IMR-90 (cell line): ENCODE measurements at regions not wholly inside any gene's neighbourhood (a gene's known extent, or its start where the extent isn't known, plus 50 kb on each side); places are given as distances from the start of the nearest gene placed in this dataset.

Experiments used
- ATAC-seq: fragments of 200-7000 bp; cut with Tn5 transposase; 2 replicates; pipeline ENCODE4 v1.9.1; 2020; ENCODE audit warnings: low read depth, mild to moderate bottlenecking, moderate library complexity
- BruUV-seq: library from RNA; stranded (reverse); fragments of 400-500 nt; replicated peaks from 2 replicates; lab custom pipeline; 2021; lab: Mats Ljungman, UMichigan
- CTCF ChIA-PET: fragments of 300-600 bp; formaldehyde crosslinking; extraction: SDS; loops from one replicate; lab custom pipeline; 2021; ENCODE audit warnings: antibody characterized with exemption; lab: Yijun Ruan, JAX
- POLR2A ChIA-PET: fragments of 300-600 bp; sonication (Branson Sonifier 250); formaldehyde crosslinking; loops from one replicate; lab custom pipeline; 2022; ENCODE audit warnings: antibody characterized with exemption; ENCODE audit not compliant: unreplicated experiment; lab: Charles Lee
- DNase-seq: peaks from one replicate; pipeline ENCODE4 v3.0.0; 2013
- H2AFZ ChIP-seq: replicated peaks from 2 replicates; pipeline ENCODE3; 2013; ENCODE audit warnings: low read length, mild to moderate bottlenecking; ENCODE audit not compliant: poor library complexity
- H2AK5ac ChIP-seq: 2 replicates; pipeline ENCODE4 v1.6.1; 2013; ENCODE audit warnings: low read depth, low read length, inconsistent platforms
- H2AK9ac ChIP-seq: replicated peaks from 2 replicates; pipeline ENCODE3; 2013; ENCODE audit warnings: mild to moderate bottlenecking, low read depth, low read length, moderate library complexity; ENCODE audit not compliant: poor library complexity
- H2BK120ac ChIP-seq: 2 replicates; pipeline ENCODE4 v1.6.1; 2013; ENCODE audit warnings: low read depth, low read length, inconsistent platforms
- H2BK15ac ChIP-seq: 3 replicates; pipeline ENCODE4 v1.6.1; 2013; ENCODE audit warnings: low read depth, low read length, inconsistent platforms
- H2BK20ac ChIP-seq: 2 replicates; pipeline ENCODE4 v1.6.1; 2013; ENCODE audit warnings: low read depth, mild to moderate bottlenecking, inconsistent platforms, low read length, moderate library complexity
- H2BK5ac ChIP-seq: 2 replicates; pipeline ENCODE4 v1.6.1; 2013; ENCODE audit warnings: mild to moderate bottlenecking, low read depth, low read length, inconsistent platforms; ENCODE audit not compliant: poor library complexity, severe bottlenecking
- H3K14ac ChIP-seq: replicated peaks from 2 replicates; pipeline ENCODE4 v1.6.1; 2013; ENCODE audit warnings: low read depth, low read length, inconsistent platforms
- H3K18ac ChIP-seq: 2 replicates; pipeline ENCODE4 v1.6.1; 2013; ENCODE audit warnings: low read depth, low read length, control low read depth
- H3K23ac ChIP-seq: 2 replicates; pipeline ENCODE4 v1.6.1; 2013; ENCODE audit warnings: low read depth, low read length, inconsistent platforms
- H3K27ac ChIP-seq: 2 replicates; pipeline ENCODE4 v1.5.1; 2013; ENCODE audit warnings: mild to moderate bottlenecking, control low read depth, low read length; ENCODE audit not compliant: insufficient read depth
- H3K27me3 ChIP-seq: 2 replicates; pipeline ENCODE4 v1.6.1; 2013; ENCODE audit warnings: low read length; ENCODE audit not compliant: control insufficient read depth, insufficient read depth
- H3K36me3 ChIP-seq: 2 replicates; pipeline ENCODE4 v1.6.1; 2013; ENCODE audit warnings: low read length, mixed read lengths; ENCODE audit not compliant: control insufficient read depth, insufficient read depth
- H3K4ac ChIP-seq: 2 replicates; pipeline ENCODE4 v1.6.1; 2013; ENCODE audit warnings: low read depth, low read length, inconsistent platforms
- H3K4me1 ChIP-seq: 2 replicates; pipeline ENCODE4 v1.6.1; 2013; ENCODE audit warnings: low read length, mixed read lengths; ENCODE audit not compliant: control insufficient read depth, insufficient read depth
- H3K4me2 ChIP-seq: 2 replicates; pipeline ENCODE4 v1.6.1; 2013; ENCODE audit warnings: low read depth, mild to moderate bottlenecking, control low read depth, low read length, moderate library complexity
- H3K4me3 ChIP-seq: 2 replicates; pipeline ENCODE4 v1.5.1; 2013; ENCODE audit warnings: low read depth, mild to moderate bottlenecking, control low read depth, low read length, moderate library complexity; ENCODE audit not compliant: insufficient read depth
- H3K56ac ChIP-seq: 2 replicates; pipeline ENCODE4 v1.6.1; 2013; ENCODE audit warnings: low read length, inconsistent platforms; ENCODE audit not compliant: insufficient read depth; ENCODE audit errors: extremely low read depth
- H3K79me1 ChIP-seq, 2 experiments: 2 replicates each; pipeline ENCODE4 v1.6.1; 2013; ENCODE audit warnings: low read length in 2 of 2, inconsistent platforms in 1 of 2, low read depth in 1 of 2
- H3K9ac ChIP-seq: 2 replicates; pipeline ENCODE4 v1.6.1; 2013; ENCODE audit warnings: low read depth, low read length, control low read depth
- H3K9me1 ChIP-seq: 2 replicates; pipeline ENCODE4 v1.6.1; 2013; ENCODE audit warnings: low read length, inconsistent platforms; ENCODE audit not compliant: insufficient read depth
- H3K9me3 ChIP-seq: 2 replicates; pipeline ENCODE4 v1.6.1; 2013; ENCODE audit warnings: low read length; ENCODE audit not compliant: control insufficient read depth, insufficient read depth
- H4K20me1 ChIP-seq: 2 replicates; pipeline ENCODE4 v1.6.1; 2013; ENCODE audit warnings: low read length, inconsistent platforms; ENCODE audit not compliant: insufficient read depth
- H4K5ac ChIP-seq: 2 replicates; pipeline ENCODE4 v1.6.1; 2013; ENCODE audit warnings: mild to moderate bottlenecking, low read depth, low read length, control low read depth
- H4K8ac ChIP-seq, 2 experiments: 2 replicates each; pipeline ENCODE4 v1.6.1; 2013; ENCODE audit warnings: low read depth in 2 of 2, low read length in 2 of 2, control low read depth in 1 of 2, inconsistent platforms in 1 of 2
- H4K91ac ChIP-seq: 2 replicates; pipeline ENCODE4 v1.6.1; 2013; ENCODE audit warnings: low read depth, low read length, inconsistent platforms; ENCODE audit not compliant: insufficient read depth
- BHLHE40 ChIP-seq: fragments of 150-350 bp; IDR thresholded peaks from 2 replicates; pipeline ENCODE4 v1.6.1; 2016; ENCODE audit warnings: mild to moderate bottlenecking, low read depth, low read length
- CEBPB ChIP-seq: IDR thresholded peaks from 2 replicates; pipeline ENCODE4 v1.6.1; 2012; ENCODE audit warnings: low read depth, low read length, improper control_type of control experiment
- CHD1 ChIP-seq: IDR thresholded peaks from 2 replicates; pipeline ENCODE4 v1.6.1; 2012; ENCODE audit warnings: low read depth, low read length, improper control_type of control experiment
- FOS ChIP-seq: fragments of 150-350 bp; IDR thresholded peaks from 2 replicates; pipeline ENCODE4 v1.6.1; 2016; ENCODE audit warnings: low read depth, low read length
- MAFK ChIP-seq: IDR thresholded peaks from 2 replicates; pipeline ENCODE4 v1.6.1; 2012; ENCODE audit warnings: low read depth, low read length, improper control_type of control experiment
- MAZ ChIP-seq: IDR thresholded peaks from 2 replicates; pipeline ENCODE4 v1.6.1; 2012; ENCODE audit warnings: low read depth, mild to moderate bottlenecking, low read length, improper control_type of control experiment, moderate library complexity, borderline replicate concordance
- MXI1 ChIP-seq: IDR thresholded peaks from 2 replicates; pipeline ENCODE4 v1.6.1; 2012; ENCODE audit warnings: low read depth, mild to moderate bottlenecking, low read length, moderate library complexity, borderline replicate concordance
- NFE2L2 ChIP-seq: fragments of 150-350 bp; IDR thresholded peaks from 2 replicates; pipeline ENCODE4 v1.6.1; 2016; ENCODE audit warnings: low read depth, mild to moderate bottlenecking, low read length
- POLR2A ChIP-seq: IDR thresholded peaks from 2 replicates; pipeline ENCODE4 v1.6.1; 2012; ENCODE audit warnings: mild to moderate bottlenecking, low read depth, low read length
- RAD21 ChIP-seq: IDR thresholded peaks from 2 replicates; pipeline ENCODE4 v1.6.1; 2012; ENCODE audit warnings: low read length, improper control_type of control experiment
- RCOR1 ChIP-seq: IDR thresholded peaks from 2 replicates; pipeline ENCODE4 v1.6.1; 2012; ENCODE audit warnings: mild to moderate bottlenecking, low read length, improper control_type of control experiment; ENCODE audit not compliant: insufficient replicate concordance
- RFX5 ChIP-seq: IDR thresholded peaks from 2 replicates; pipeline ENCODE4 v1.8.0; 2012; ENCODE audit warnings: low read depth, mild to moderate bottlenecking, low read length, moderate library complexity
- SMC3 ChIP-seq: fragments of 150-350 bp; IDR thresholded peaks from 2 replicates; pipeline ENCODE4 v1.6.1; 2016; ENCODE audit warnings: low read depth, mild to moderate bottlenecking, antibody characterized with exemption, low read length, moderate library complexity
- WGBS, 2 experiments: methylation state at CpG; one replicate each; pipeline versions ENCODE4 v1.1.5 to v1.1.7; 2013; ENCODE audit warnings: missing lambda C conversion rate in 2 of 2; ENCODE audit not compliant: insufficient read length in 1 of 2; ENCODE audit errors: extremely low coverage in 2 of 2; 5-methylcytosine and 5-hydroxymethylcytosine counted together
- dilution Hi-C: fragments of 300-500 bp; cut with HindIII; formaldehyde crosslinking; loops from one replicate; pipeline ENCODE4 v1.14.3; 2018; ENCODE audit warnings: low sequenced_read_pairs; ENCODE audit not compliant: unreplicated experiment
- in situ Hi-C: fragments of 300-500 bp; cut with MboI; formaldehyde crosslinking; loops from 3 replicates; pipeline ENCODE4 v1.14.3; 2019; ENCODE audit warnings: low sequenced_read_pairs, inconsistent platforms, mixed read lengths
- intact Hi-C: fragments of 100-400 bp; cut with micrococcal nuclease; formaldehyde crosslinking; loops from 2 replicates; pipeline ENCODE4 v1.10.0; 2022
- TF ChIP-seq, protein P1 (sequence below): conservative IDR thresholded peaks from 2 replicates; pipeline ENCODE4 v1.5.1; 2012; ENCODE audit warnings: mild to moderate bottlenecking, low read depth, low read length, improper control_type of control experiment
- TF ChIP-seq, protein P2 (sequence below): fragments of 150-350 bp; IDR thresholded peaks from 2 replicates; pipeline ENCODE4 v1.6.1; 2017; ENCODE audit warnings: mild to moderate bottlenecking, antibody characterized with exemption, low read length, low read depth
- TF ChIP-seq, protein P3 (sequence below): fragments of 150-350 bp; IDR thresholded peaks from 2 replicates; pipeline ENCODE4 v1.6.1; 2016; ENCODE audit warnings: low read depth, mild to moderate bottlenecking, low read length, moderate library complexity, borderline replicate concordance

DNA sequence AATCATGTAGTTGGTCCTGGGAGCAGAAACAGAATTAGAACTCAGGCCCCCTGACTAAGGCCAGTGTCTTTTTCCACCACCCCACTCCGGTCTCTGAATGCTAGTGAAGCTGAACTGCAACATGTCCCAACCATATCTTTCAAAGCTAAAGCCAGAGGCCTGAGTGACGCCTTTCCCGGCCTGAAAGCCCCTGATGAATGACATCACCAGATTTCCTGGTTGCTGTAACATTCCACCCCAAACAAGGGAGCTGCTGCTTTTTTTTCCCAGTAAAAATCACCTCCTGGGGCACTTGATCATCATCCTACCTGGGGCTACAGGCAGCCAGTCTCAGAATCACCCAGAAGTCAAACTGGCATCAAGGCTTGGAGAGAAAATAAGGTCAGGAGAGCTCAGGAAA lies 162.7 kb downstream of the ARL4C start:
- no peaks in the 10 kb centered on the region for H3K4me1 ChIP-seq
- H3K56ac ChIP-seq: no peak overlapping the region
- ATAC-seq: no peak
- TF ChIP-seq, protein P1, sequence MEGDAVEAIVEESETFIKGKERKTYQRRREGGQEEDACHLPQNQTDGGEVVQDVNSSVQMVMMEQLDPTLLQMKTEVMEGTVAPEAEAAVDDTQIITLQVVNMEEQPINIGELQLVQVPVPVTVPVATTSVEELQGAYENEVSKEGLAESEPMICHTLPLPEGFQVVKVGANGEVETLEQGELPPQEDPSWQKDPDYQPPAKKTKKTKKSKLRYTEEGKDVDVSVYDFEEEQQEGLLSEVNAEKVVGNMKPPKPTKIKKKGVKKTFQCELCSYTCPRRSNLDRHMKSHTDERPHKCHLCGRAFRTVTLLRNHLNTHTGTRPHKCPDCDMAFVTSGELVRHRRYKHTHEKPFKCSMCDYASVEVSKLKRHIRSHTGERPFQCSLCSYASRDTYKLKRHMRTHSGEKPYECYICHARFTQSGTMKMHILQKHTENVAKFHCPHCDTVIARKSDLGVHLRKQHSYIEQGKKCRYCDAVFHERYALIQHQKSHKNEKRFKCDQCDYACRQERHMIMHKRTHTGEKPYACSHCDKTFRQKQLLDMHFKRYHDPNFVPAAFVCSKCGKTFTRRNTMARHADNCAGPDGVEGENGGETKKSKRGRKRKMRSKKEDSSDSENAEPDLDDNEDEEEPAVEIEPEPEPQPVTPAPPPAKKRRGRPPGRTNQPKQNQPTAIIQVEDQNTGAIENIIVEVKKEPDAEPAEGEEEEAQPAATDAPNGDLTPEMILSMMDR: no peak
- TF ChIP-seq RFX5: no peak
- TF ChIP-seq POLR2A: no peak
- TF ChIP-seq, protein P2, sequence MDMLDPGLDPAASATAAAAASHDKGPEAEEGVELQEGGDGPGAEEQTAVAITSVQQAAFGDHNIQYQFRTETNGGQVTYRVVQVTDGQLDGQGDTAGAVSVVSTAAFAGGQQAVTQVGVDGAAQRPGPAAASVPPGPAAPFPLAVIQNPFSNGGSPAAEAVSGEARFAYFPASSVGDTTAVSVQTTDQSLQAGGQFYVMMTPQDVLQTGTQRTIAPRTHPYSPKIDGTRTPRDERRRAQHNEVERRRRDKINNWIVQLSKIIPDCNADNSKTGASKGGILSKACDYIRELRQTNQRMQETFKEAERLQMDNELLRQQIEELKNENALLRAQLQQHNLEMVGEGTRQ: no peak
- TF ChIP-seq SMC3: no peak
- no peak for TF ChIP-seq RAD21
- TF ChIP-seq NFE2L2: no peak
- no peak for TF ChIP-seq BHLHE40
- TF ChIP-seq, protein P3, sequence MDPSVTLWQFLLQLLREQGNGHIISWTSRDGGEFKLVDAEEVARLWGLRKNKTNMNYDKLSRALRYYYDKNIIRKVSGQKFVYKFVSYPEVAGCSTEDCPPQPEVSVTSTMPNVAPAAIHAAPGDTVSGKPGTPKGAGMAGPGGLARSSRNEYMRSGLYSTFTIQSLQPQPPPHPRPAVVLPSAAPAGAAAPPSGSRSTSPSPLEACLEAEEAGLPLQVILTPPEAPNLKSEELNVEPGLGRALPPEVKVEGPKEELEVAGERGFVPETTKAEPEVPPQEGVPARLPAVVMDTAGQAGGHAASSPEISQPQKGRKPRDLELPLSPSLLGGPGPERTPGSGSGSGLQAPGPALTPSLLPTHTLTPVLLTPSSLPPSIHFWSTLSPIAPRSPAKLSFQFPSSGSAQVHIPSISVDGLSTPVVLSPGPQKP: no peak
- TF ChIP-seq MXI1: no peak
- no peak for TF ChIP-seq MAFK
- TF ChIP-seq RCOR1: no peak
- no peak for TF ChIP-seq CHD1
- TF ChIP-seq MAZ: no peak
- TF ChIP-seq FOS: no peak
- no peak for TF ChIP-seq CEBPB
- DNase-seq: no peak
- dilution Hi-C loops: loop anchor here (25.0 kb wide), 1 partner anchor 178 kb away; no protein-coding TSS in a partner anchor
- no peaks in the 10 kb centered on the region for H3K36me3 ChIP-seq
- no peak overlapping the region for H3K4me2 ChIP-seq
- no peaks in the 10 kb centered on the region for H3K9me3 ChIP-seq
- no peaks in the 10 kb centered on the region for H3K79me1 ChIP-seq
- CTCF ChIA-PET: interaction anchor here (0.7 kb wide), 1 partner anchor 174 kb away, joined by 6 read pairs; no protein-coding TSS in a partner anchor
- no peak overlapping the region for H4K91ac ChIP-seq
- H3K9ac ChIP-seq: no peak overlapping the region
- H3K4ac ChIP-seq: no peak overlapping the region
- H2AK5ac ChIP-seq: no peak overlapping the region
- no peak overlapping the region for H3K27ac ChIP-seq
- no peak overlapping the region for H2BK20ac ChIP-seq
- in situ Hi-C loops: no loop called here
- H3K18ac ChIP-seq: no peak overlapping the region
- H2BK120ac ChIP-seq: no peak overlapping the region
- H2AK9ac ChIP-seq: no peak overlapping the region
- no peak overlapping the region for H2BK5ac ChIP-seq
- no peak overlapping the region for H3K23ac ChIP-seq
- no peak overlapping the region for H2AFZ ChIP-seq
- H3K9me1 ChIP-seq: no peaks in the 10 kb centered on the region
- WGBS, 2 experiments: no CpG with 5 or more reads among the region's 3 CpGs
- no peak overlapping the region for H2BK15ac ChIP-seq
- H4K8ac ChIP-seq: no peak overlapping the region
- peaks cover 22% of the 10 kb centered on the region for H3K27me3 ChIP-seq
- no peak overlapping the region for H3K14ac ChIP-seq
- POLR2A ChIA-PET: no interaction called here
- H3K4me3 ChIP-seq: no peak overlapping the region
- no peaks in the 10 kb centered on the region for H4K20me1 ChIP-seq
- H4K5ac ChIP-seq: no peak overlapping the region
- intact Hi-C loops: no loop called here
- no TSS peak for BruUV-seq
